ENCODE measurements at regions not wholly inside any gene's neighbourhood (a gene's known extent, or its start where the extent isn't known, plus 50 kb on each side); places are given as distances from the start of the nearest gene placed in this dataset.
A peak's percentile ranks its signal among the peaks of the same experiment; 100 is the strongest.

- TF ChIP-seq EZH2phosphoT487 (IDR thresholded peaks at IDR 0.05; ENCODE audit: insufficient read depth, low read depth), result no peak
- no peak for TF ChIP-seq EZH2 (IDR thresholded peaks at IDR 0.05; ENCODE audit: insufficient read depth, poor library complexity, severe bottlenecking)
- WGBS, 2 experiments (ENCODE audit: low coverage in 1 of 2, low lambda C conversion rate in 2 of 2, missing lambda C conversion rate in 2 of 2), result 11 to 13% methylated on average over 1 of the region's 1 CpG
- H3K4me1 ChIP-seq (ENCODE audit: insufficient read depth), result no peaks in the 10 kb centered on the region
- no peaks in the 10 kb centered on the region for H3K9me2 ChIP-seq (ENCODE audit: insufficient read depth)
- no peaks in the 10 kb centered on the region for H4K20me1 ChIP-seq (ENCODE audit: insufficient read depth)
- H3K4me2 ChIP-seq (ENCODE audit: unreplicated experiment), result no peak overlapping the region
- H3F3A ChIP-seq (ENCODE audit: insufficient read depth), result no peaks in the 10 kb centered on the region
- DNase-seq, result no peak
- no peak overlapping the region for H3K4me3 ChIP-seq
- no peak overlapping the region for H3K27ac ChIP-seq
- peaks cover 4% of the 10 kb centered on the region for H3K9me3 ChIP-seq (ENCODE audit: low read depth)
- no peaks in the 10 kb centered on the region for H3K27me3 ChIP-seq (replicated peaks; ENCODE audit: insufficient read depth)
- H2AFZ ChIP-seq, result no peak overlapping the region
- H3K79me2 ChIP-seq (ENCODE audit: insufficient read depth), result no peaks in the 10 kb centered on the region
- H3K36me3 ChIP-seq (ENCODE audit: low read depth), result no peaks in the 10 kb centered on the region
- H3K9ac ChIP-seq, result no peak overlapping the region
- in situ Hi-C loops (cut with MboI), result no loop called here
These were observed 181.1 kb downstream of the METTL4 start for GRCh38 chr18:2390158-2390557.

GRCh38 chr18:2391470-2391869, 179.8 kb downstream of the METTL4 start:
- no peaks in the 10 kb centered on the region for H3K79me2 ChIP-seq (ENCODE audit: insufficient read depth)
- no peak overlapping the region for H3K4me2 ChIP-seq (ENCODE audit: unreplicated experiment)
- H4K20me1 ChIP-seq (ENCODE audit: insufficient read depth), result no peaks in the 10 kb centered on the region
- H3K4me3 ChIP-seq, result no peak overlapping the region
- H3K27me3 ChIP-seq (replicated peaks; ENCODE audit: insufficient read depth), result no peaks in the 10 kb centered on the region
- H3K27ac ChIP-seq, result no peak overlapping the region
- no peaks in the 10 kb centered on the region for H3K4me1 ChIP-seq (ENCODE audit: insufficient read depth)
- H3K9ac ChIP-seq, result no peak overlapping the region
- peaks cover 4% of the 10 kb centered on the region for H3K9me3 ChIP-seq (ENCODE audit: low read depth)
- no peak overlapping the region for H2AFZ ChIP-seq
- no peak for DNase-seq
- no peaks in the 10 kb centered on the region for H3K9me2 ChIP-seq (ENCODE audit: insufficient read depth)
- H3K36me3 ChIP-seq (ENCODE audit: low read depth), result no peaks in the 10 kb centered on the region
- in situ Hi-C loops (cut with MboI), result no loop called here
- TF ChIP-seq EZH2phosphoT487 (IDR thresholded peaks at IDR 0.05; ENCODE audit: insufficient read depth, low read depth) (no peak), EZH2 (IDR thresholded peaks at IDR 0.05; ENCODE audit: insufficient read depth, poor library complexity, severe bottlenecking) (no peak)
- H3F3A ChIP-seq (ENCODE audit: insufficient read depth), result no peaks in the 10 kb centered on the region
- 49 to 53% methylated on average over 6 of the region's 6 CpGs for WGBS, 2 experiments (ENCODE audit: low coverage in 1 of 2, low lambda C conversion rate in 2 of 2, missing lambda C conversion rate in 2 of 2)

GRCh38 chr18:2392446-2392845, 178.9 kb downstream of the METTL4 start:
- Histone ChIP-seq H3K9me3 (ENCODE audit: low read depth) (no peaks in the 10 kb centered on the region), H3K27ac (no peak overlapping the region), H3K4me3 (no peak overlapping the region), H3K79me2 (ENCODE audit: insufficient read depth) (no peaks in the 10 kb centered on the region), H2AFZ (0 out of 2 replicates have a peak overlapping the region, but pooled peaks have one; percentile 3), H3K36me3 (ENCODE audit: low read depth) (no peaks in the 10 kb centered on the region), H3K9me2 (ENCODE audit: insufficient read depth) (no peaks in the 10 kb centered on the region), H3K4me2 (ENCODE audit: unreplicated experiment) (no peak overlapping the region), H4K20me1 (ENCODE audit: insufficient read depth) (no peaks in the 10 kb centered on the region), H3K9ac (no peak overlapping the region), H3K27me3 (replicated peaks; ENCODE audit: insufficient read depth) (no peaks in the 10 kb centered on the region), H3K4me1 (ENCODE audit: insufficient read depth) (no peaks in the 10 kb centered on the region), H3F3A (ENCODE audit: insufficient read depth) (no peaks in the 10 kb centered on the region)
- in situ Hi-C loops (cut with MboI), result no loop called here
- no peak for DNase-seq
- TF ChIP-seq EZH2phosphoT487 (IDR thresholded peaks at IDR 0.05; ENCODE audit: insufficient read depth, low read depth), result no peak
- no peak for TF ChIP-seq EZH2 (IDR thresholded peaks at IDR 0.05; ENCODE audit: insufficient read depth, poor library complexity, severe bottlenecking)
- 11 to 21% methylated on average over 2 of the region's 2 CpGs for WGBS, 2 experiments (ENCODE audit: low coverage in 1 of 2, low lambda C conversion rate in 2 of 2, missing lambda C conversion rate in 2 of 2)

GRCh38 chr18:2394684-2395083, 176.6 kb downstream of the METTL4 start:
- Histone ChIP-seq H3K9ac (no peak overlapping the region), H3K36me3 (ENCODE audit: low read depth) (no peaks in the 10 kb centered on the region), H3K4me2 (ENCODE audit: unreplicated experiment) (no peak overlapping the region), H3K9me3 (ENCODE audit: low read depth) (no peaks in the 10 kb centered on the region), H3K9me2 (ENCODE audit: insufficient read depth) (no peaks in the 10 kb centered on the region), H3K4me1 (ENCODE audit: insufficient read depth) (no peaks in the 10 kb centered on the region), H4K20me1 (ENCODE audit: insufficient read depth) (no peaks in the 10 kb centered on the region), H3K79me2 (ENCODE audit: insufficient read depth) (no peaks in the 10 kb centered on the region), H3K27ac (no peak overlapping the region), H3F3A (ENCODE audit: insufficient read depth) (no peaks in the 10 kb centered on the region), H3K27me3 (replicated peaks; ENCODE audit: insufficient read depth) (no peaks in the 10 kb centered on the region), H2AFZ (0 out of 2 replicates have a peak overlapping the region, but pooled peaks have one; percentile 33), H3K4me3 (no peak overlapping the region)
- WGBS, 2 experiments (ENCODE audit: low coverage in 1 of 2, low lambda C conversion rate in 2 of 2, missing lambda C conversion rate in 2 of 2), result 39 to 44% methylated on average over 7 of the region's 7 CpGs
- DNase-seq, result no peak
- TF ChIP-seq EZH2phosphoT487 (IDR thresholded peaks at IDR 0.05; ENCODE audit: insufficient read depth, low read depth) (no peak), EZH2 (IDR thresholded peaks at IDR 0.05; ENCODE audit: insufficient read depth, poor library complexity, severe bottlenecking) (no peak)
- in situ Hi-C loops (cut with MboI), result no loop called here
